Astrocyte of the spinal cord (primary cell): ENCODE measurements at regions not wholly inside any gene's neighbourhood (a gene's known extent, or its start where the extent isn't known, plus 50 kb on each side); places are given as distances from the start of the nearest gene placed in this dataset.

Source experiments
- DNase-seq: peaks from one replicate; pipeline ENCODE4 v3.0.0; 2011; ENCODE audit warnings: low read depth, low spot score
- H3K4me3 ChIP-seq: 2 replicates; pipeline ENCODE4 v1.5.1; 2011; ENCODE audit warnings: low read depth, mild to moderate bottlenecking, low read length, moderate library complexity
- in situ Hi-C: cut with HindIII; loops from 2 replicates; pipeline ENCODE4 v1.10.0; 2017; ENCODE audit warnings: low sequenced_read_pairs
- TF ChIP-seq, protein P1 (sequence below): IDR thresholded peaks from 2 replicates; pipeline ENCODE4 v1.5.1; 2012; ENCODE audit warnings: low read depth, mild to moderate bottlenecking, low read length, inconsistent platforms

DNA sequence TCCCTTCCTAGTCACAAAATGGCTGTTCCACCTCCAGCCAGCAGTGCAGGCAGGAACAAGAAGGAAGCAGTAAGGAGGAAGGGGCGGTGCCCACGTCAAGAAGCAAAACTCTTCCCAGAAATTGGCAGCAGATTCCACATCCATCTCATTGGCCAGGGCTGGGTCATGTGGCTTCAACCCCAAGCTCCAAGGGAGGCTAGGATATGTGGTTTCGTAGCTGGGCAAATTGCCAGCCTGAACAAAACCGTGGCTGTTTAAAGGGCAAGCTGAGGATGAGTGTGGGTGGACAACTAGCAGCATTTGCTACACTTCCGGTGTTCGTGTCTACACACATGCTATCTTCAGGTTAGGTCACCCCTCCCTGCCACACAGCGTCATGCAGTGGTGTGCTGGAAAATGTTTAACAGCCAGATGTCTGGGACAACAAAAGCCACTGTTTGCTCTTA is 92.1 kb upstream of the MAP1B start:
- in situ Hi-C loops = no loop called here
- DNase-seq = peak; percentile 85
- H3K4me3 ChIP-seq = no peak overlapping the region
- TF ChIP-seq, protein P1, sequence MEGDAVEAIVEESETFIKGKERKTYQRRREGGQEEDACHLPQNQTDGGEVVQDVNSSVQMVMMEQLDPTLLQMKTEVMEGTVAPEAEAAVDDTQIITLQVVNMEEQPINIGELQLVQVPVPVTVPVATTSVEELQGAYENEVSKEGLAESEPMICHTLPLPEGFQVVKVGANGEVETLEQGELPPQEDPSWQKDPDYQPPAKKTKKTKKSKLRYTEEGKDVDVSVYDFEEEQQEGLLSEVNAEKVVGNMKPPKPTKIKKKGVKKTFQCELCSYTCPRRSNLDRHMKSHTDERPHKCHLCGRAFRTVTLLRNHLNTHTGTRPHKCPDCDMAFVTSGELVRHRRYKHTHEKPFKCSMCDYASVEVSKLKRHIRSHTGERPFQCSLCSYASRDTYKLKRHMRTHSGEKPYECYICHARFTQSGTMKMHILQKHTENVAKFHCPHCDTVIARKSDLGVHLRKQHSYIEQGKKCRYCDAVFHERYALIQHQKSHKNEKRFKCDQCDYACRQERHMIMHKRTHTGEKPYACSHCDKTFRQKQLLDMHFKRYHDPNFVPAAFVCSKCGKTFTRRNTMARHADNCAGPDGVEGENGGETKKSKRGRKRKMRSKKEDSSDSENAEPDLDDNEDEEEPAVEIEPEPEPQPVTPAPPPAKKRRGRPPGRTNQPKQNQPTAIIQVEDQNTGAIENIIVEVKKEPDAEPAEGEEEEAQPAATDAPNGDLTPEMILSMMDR = no peak

DNA sequence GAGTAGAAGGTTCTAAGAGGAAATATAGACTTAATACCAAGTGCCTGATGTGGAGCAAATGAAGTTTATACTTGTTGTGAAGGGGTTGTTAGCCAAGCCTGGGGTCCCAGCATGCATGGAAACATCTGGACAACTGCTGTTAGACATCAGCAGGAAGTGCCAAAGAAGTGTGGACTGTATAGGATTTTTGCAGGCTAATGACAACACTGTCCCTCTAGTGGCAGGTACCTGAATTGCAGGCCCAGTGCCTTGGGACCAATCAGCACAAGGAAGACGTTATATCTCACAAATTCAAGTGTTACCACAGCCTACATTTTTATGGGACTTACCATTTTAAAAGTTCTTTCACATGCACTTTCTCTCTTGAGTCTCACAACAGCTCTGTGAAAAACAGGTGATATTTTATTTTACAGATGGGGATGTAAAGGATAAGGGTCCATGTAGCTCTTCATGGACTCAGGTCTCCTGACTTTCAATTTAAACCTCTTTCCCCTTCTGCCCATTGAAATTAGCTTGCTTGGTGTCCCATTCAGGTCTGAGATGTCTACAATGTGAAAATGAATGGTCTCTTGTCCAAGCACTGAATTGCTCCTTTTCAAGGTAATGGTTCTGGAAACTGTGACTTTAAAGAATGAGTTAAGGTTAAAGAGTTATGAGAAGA is 89.0 kb upstream of the MAP1B start:
- peak; percentile 50 for DNase-seq
- no peak overlapping the region for H3K4me3 ChIP-seq
- TF ChIP-seq, protein P1 = peak; percentile 97
- in situ Hi-C loops = no loop called here

DNA sequence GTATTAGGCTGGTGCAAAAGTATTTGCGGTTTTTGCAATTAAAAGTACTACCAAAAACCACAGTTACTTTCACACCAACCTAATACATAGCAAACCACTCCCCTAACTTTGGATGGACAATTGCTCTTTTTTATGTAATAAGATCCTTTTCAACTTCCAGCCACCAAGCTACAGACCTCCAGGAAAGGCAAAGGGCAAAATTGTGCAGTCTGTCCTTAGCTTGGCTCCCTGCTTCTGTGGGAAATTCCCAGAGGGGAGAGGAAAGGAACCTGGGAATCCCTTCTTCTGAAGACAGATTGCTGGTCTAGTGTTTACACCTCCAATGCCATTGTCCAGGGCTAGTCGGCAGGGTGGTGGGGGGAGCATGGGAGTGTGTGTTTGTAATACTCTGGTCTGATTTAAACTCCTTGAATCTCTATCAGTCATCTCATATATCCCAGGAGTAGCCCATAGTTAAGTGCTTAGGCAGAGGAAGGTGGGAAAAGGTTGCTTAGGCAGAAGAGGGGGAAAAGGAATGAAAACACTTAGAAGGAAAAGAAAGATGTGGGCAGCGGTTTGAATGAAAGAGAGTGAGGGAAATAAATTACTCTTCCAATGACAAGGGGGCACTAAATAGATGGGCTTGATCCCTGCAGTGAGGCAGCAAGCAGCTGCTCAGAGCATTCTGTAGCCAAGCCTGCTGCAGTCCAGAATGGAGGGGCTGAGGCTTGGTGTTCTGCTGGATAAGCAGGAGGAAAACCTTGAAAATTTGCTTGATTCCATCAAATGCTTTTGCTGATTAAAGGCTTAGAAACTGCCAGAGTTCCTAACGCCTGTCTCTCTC is 86.9 kb upstream of the MAP1B start:
- in situ Hi-C loops = no loop called here
- DNase-seq = no peak
- TF ChIP-seq, protein P1 = no peak

DNA sequence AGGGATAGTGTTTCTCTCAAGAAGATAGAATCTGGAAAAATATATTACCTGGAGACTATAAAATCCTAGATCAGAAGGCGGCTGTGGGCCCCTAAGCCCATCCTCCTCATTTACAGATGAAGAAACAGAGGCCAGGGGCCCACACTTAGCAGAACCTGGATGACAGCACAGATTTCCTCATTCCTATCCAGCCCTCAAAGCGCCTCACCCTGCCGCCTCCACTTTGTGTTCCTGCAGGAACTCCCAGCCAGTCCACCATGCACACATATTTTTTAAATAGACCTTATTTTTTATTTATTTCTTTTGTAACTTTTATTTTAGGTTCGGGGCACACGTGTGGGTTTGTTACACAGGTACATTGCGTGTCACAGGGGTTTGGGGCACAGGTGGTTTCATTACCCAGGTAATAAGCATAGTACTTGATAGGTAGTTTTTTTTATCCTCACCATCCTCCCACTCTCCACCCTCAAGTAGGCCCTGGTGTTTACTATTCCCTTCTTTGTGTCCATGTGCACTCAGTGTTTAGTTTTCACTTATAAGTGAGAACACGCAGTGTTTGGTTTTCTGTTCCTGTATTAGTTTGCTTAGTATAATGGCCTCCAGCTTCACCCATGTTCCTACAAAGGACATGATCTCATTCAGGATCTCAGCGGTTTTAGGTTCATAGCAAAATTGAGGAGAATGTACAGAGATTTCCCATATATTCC is 85.5 kb upstream of the MAP1B start:
- TF ChIP-seq, protein P1 = no peak
- no peak overlapping the region for H3K4me3 ChIP-seq
- DNase-seq = no peak
- in situ Hi-C loops = no loop called here

More for the DNA sequence above, 86.9 kb upstream of the MAP1B start:
- H3K4me3 ChIP-seq = no peak overlapping the region

DNA sequence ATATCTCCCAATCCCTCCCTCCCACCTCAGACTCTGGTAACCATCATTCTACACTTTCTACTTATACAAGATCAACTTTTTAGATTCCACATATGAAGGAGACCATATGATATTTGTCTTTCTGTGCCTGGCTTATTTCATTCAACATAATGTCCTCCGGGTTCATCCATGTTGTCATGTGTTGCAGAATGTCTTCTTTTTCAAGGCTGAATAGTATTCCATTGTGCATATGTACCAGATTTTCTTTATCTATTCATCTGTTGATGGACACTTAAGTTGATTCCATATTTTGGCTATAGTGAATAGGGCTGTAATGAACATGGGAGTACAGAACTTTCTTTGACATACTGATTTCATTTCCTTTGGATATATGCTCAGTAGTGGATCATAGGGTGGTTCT is 78.9 kb upstream of the MAP1B start:
- in situ Hi-C loops = no loop called here
- TF ChIP-seq, protein P1 = no peak
- H3K4me3 ChIP-seq = no peak overlapping the region
- no peak for DNase-seq

DNA sequence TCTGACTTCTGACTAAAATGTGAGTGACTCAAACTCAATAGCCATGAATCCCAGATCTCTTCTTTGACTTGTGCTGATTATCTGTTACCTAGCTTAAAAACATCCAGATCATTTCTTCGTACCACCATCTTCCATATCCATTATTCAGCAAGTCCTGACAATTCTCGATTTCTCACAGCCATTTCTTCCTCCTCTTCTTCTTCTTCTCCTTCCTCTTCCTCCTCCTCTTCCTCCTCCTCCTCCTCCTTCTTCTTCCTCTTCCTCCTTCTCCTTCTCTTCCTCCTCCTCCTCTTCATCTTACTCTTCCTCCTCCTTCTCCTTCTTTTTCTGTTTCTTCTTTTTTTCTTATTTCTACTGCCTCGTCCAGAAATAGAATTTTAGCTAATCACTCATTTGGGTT is 77.0 kb upstream of the MAP1B start:
- TF ChIP-seq, protein P1 = no peak
- DNase-seq = no peak
- H3K4me3 ChIP-seq = no peak overlapping the region
- in situ Hi-C loops = no loop called here
